Panc1 (cell line): ENCODE measurements at regions not wholly inside any gene's neighbourhood (a gene's known extent, or its start where the extent isn't known, plus 50 kb on each side); places are given as distances from the start of the nearest gene placed in this dataset.

Experiments
- ATAC-seq: fragments of 200-7000 bp; cut with Tn5 transposase; 2 replicates; pipeline ENCODE4 v1.9.1; 2020; ENCODE audit warnings: mild to moderate bottlenecking, moderate library complexity
- BruUV-seq: library from RNA; stranded (reverse); fragments of 400-500 nt; replicated peaks from 2 replicates; lab custom pipeline; 2021; lab: Mats Ljungman, UMichigan
- CTCF ChIA-PET: fragments of 300-600 bp; sonication (Branson Sonifier 250); formaldehyde crosslinking; loops from one replicate; lab custom pipeline; 2022; ENCODE audit warnings: antibody characterized with exemption; lab: Charles Lee
- POLR2A ChIA-PET: fragments of 300-600 bp; sonication (Branson Sonifier 250); formaldehyde crosslinking; loops from one replicate; lab custom pipeline; 2022; ENCODE audit warnings: antibody characterized with exemption; lab: Charles Lee
- DNase-seq: peaks from one replicate; pipeline ENCODE4 v3.0.0-alpha.2; 2010; ENCODE audit warnings: low read depth, low spot score
- H3K27ac ChIP-seq: 2 replicates; pipeline ENCODE4 v1.5.1; 2011; ENCODE audit warnings: mild to moderate bottlenecking, low read length, inconsistent platforms
- H3K27me3 ChIP-seq: fragments of 200-500 bp; sonication (Bioruptor generic); 2 replicates; pipeline ENCODE4 v1.6.0; 2014; ENCODE audit warnings: low read length, inconsistent platforms; ENCODE audit not compliant: control insufficient read depth, insufficient read depth
- H3K36me3 ChIP-seq: fragments of 200-500 bp; sonication (Bioruptor generic); 2 replicates; pipeline ENCODE4 v1.5.1; 2014; ENCODE audit warnings: inconsistent platforms, mild to moderate bottlenecking, low read length, moderate library complexity; ENCODE audit not compliant: control insufficient read depth, insufficient read depth
- H3K4me1 ChIP-seq: 2 replicates; pipeline ENCODE4 v1.5.1; 2011; ENCODE audit warnings: inconsistent platforms, mild to moderate bottlenecking, low read length, moderate library complexity; ENCODE audit not compliant: control insufficient read depth, insufficient read depth
- H3K4me3 ChIP-seq, 2 experiments: 2 replicates each; pipeline ENCODE4 v1.5.1; 2011 to 2012; ENCODE audit warnings: low read depth in 2 of 2, low read length in 2 of 2, mild to moderate bottlenecking in 2 of 2, inconsistent platforms in 1 of 2, moderate library complexity in 1 of 2
- H3K9me3 ChIP-seq: fragments of 200-500 bp; sonication (Bioruptor generic); 2 replicates; pipeline ENCODE4 v1.5.1; 2014; ENCODE audit warnings: low read depth, mild to moderate bottlenecking, inconsistent platforms, low read length, moderate library complexity; ENCODE audit not compliant: control insufficient read depth, insufficient read depth
- CTCF ChIP-seq: fragments of 450-650 bp; IDR thresholded peaks from 2 replicates; pipeline ENCODE4 v1.5.1; 2017; ENCODE audit warnings: mild to moderate bottlenecking
- POLR2AphosphoS5 ChIP-seq: IDR thresholded peaks from 2 replicates; pipeline ENCODE4 v1.6.1; 2012; ENCODE audit warnings: mild to moderate bottlenecking, low read depth, low read length, moderate library complexity
- REST ChIP-seq, 2 experiments: IDR thresholded peaks; 2 replicates each; pipeline ENCODE4 v1.6.1; 2011 to 2012; ENCODE audit warnings: low read depth in 2 of 2, control low read depth in 1 of 2, low read length in 1 of 2, mild to moderate bottlenecking in 1 of 2, moderate library complexity in 1 of 2; ENCODE audit not compliant: insufficient read depth in 1 of 2
- SIN3A ChIP-seq: IDR thresholded peaks from 2 replicates; pipeline ENCODE4 v1.6.1; 2012; ENCODE audit warnings: low read depth, mild to moderate bottlenecking, low read length, moderate library complexity, borderline replicate concordance; ENCODE audit not compliant: insufficient read depth
- TCF7L2 ChIP-seq: IDR thresholded peaks from 2 replicates; pipeline ENCODE4 v1.6.1; 2011; ENCODE audit warnings: mild to moderate bottlenecking, low read depth, low read length, inconsistent platforms
- in situ Hi-C: cut with HindIII; loops from 2 replicates; pipeline ENCODE4 v1.10.0; 2016; ENCODE audit warnings: low sequenced_read_pairs, low pct_unique_long_range_greater_than_20kb
- intact Hi-C: fragments of 100-400 bp; cut with micrococcal nuclease; formaldehyde crosslinking; loops from one replicate; pipeline ENCODE4 v1.10.0; 2022; ENCODE audit not compliant: unreplicated experiment

GRCh38 chr18:64982414-64983055, 768.3 kb upstream of the CDH7 start:
- intact Hi-C loops, result no loop called here
- BruUV-seq, result no TSS peak
- no peak overlapping the region for H3K27ac ChIP-seq
- H3K9me3 ChIP-seq, result no peaks in the 10 kb centered on the region
- no peaks in the 10 kb centered on the region for H3K4me1 ChIP-seq
- ATAC-seq (no peak), DNase-seq (no peak)
- no peaks in the 10 kb centered on the region for H3K27me3 ChIP-seq
- POLR2A ChIA-PET, result no interaction called here
- H3K4me3 ChIP-seq, result no peak overlapping the region
- in situ Hi-C loops, result no loop called here
- no peak for TF ChIP-seq REST (IDR thresholded peaks at IDR 0.05; ENCODE audit: insufficient read depth in 1 of 2, low read depth in 2 of 2, low read length in 1 of 2)
- CTCF ChIA-PET, result no interaction called here
- H3K36me3 ChIP-seq, result no peaks in the 10 kb centered on the region

- Histone ChIP-seq H3K4me3 (no peak overlapping the region), H3K9me3 (no peaks in the 10 kb centered on the region), H3K27me3 (no peaks in the 10 kb centered on the region), H3K36me3 (no peaks in the 10 kb centered on the region), H3K27ac (no peak overlapping the region), H3K4me1 (no peaks in the 10 kb centered on the region)
- intact Hi-C loops, result no loop called here
- ChIA-PET CTCF (no interaction called here), POLR2A (no interaction called here)
- no peak for ATAC-seq
- in situ Hi-C loops, result no loop called here
- TF ChIP-seq CTCF (no peak), SIN3A (no peak), POLR2AphosphoS5 (no peak), TCF7L2 (no peak), REST (IDR thresholded peaks at IDR 0.05; ENCODE audit: insufficient read depth in 1 of 2, low read depth in 2 of 2, low read length in 1 of 2) (no peak)
- DNase-seq, result no peak
- no TSS peak for BruUV-seq
Measured at GRCh38 chr18:64981915-64982314, 768.9 kb upstream of the CDH7 start.
